Activated CD4-positive, CD25-positive, alpha-beta regulatory T cell treated with anti-CD3 and anti-CD28 coated beads, Interleukin-2, amount 50 U/mL, for 72 hours (primary cell): ENCODE measurements at regions not wholly inside any gene's neighbourhood (a gene's known extent, or its start where the extent isn't known, plus 50 kb on each side); places are given as distances from the start of the nearest gene placed in this dataset.
"Not testable (repeated sequence)": the region's sequence is repeated elsewhere in the genome, so short reads cannot be mapped to it uniquely, and the experiment has no call there.

Experiments
- DNase-seq: peaks from one replicate; pipeline ENCODE4 v3.0.0; 2021

DNA sequence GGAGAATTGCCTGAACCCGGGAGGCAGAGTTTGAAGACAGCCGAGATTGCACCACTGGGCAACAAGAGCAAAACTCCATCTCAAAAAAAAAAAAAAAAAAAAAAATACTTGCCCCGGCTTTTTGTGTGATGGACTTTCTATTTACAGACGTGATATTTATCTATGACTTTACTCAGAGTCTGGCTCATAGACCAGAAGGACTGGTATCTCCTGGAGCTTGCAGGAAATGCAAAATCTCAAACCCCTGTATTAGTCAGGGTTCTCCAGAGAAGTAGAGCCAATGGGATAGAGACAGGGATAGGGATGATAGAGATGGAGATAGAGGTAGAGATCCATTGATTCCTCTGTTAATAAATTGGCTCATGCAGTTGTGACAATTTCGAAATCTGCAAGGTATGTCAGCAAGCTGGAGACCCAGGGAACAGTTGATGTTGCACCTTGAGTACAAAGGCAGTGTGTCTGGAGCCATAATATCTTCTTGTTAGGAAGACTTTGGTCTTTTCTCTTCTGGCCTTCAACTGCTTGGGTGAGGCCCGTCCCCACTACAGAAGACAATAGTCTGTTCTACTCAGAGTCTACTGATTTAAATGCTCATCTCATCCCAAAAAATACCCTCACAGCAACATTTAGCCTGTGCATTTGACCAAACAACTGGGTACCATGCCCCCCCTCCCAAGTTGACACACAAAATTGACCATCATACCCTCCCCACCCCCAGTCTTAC is 195.4 kb upstream of the MSX2 start:
- no peak for DNase-seq

DNA sequence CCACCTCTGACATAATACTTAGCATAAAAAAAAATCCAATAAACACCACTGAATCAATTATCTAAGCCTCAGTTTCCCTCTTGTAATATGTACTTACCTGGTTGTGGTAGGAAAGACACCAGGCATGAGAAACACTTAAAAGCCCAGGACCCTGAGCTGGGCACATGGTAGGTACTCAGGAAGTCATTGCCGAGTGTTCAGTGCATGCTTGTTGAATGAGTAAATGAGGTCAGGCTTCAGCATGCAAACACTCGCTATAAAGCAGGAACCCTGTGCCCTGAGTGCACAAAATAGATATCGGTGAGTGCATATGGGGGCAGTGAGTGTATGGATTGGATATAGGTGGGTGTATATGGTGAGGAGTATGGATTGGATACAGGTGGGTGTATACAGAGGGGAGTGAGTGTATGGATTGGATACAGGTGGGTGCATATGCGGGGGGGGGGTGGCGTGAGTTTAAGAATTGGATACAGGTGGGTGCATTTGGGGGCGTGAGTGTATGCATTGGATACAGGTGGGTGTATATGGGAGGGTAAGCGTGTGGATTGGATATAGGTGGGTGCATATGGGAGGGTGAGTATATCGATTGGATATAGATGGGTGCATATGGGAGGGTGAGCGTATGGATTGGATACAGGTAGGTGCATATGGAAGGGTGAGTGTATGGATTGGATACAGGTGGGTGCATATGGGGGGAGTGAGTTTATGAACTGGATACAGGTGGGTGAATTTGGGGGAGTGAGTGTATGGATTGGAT is 194.3 kb upstream of the MSX2 start:
- DNase-seq: no peak

GRCh38 chr5:174531782-174532191 is 192.6 kb upstream of the MSX2 start:
- no peak for DNase-seq

GRCh38 chr5:174532455-174533453 is 191.6 kb upstream of the MSX2 start:
- DNase-seq: no peak

DNA sequence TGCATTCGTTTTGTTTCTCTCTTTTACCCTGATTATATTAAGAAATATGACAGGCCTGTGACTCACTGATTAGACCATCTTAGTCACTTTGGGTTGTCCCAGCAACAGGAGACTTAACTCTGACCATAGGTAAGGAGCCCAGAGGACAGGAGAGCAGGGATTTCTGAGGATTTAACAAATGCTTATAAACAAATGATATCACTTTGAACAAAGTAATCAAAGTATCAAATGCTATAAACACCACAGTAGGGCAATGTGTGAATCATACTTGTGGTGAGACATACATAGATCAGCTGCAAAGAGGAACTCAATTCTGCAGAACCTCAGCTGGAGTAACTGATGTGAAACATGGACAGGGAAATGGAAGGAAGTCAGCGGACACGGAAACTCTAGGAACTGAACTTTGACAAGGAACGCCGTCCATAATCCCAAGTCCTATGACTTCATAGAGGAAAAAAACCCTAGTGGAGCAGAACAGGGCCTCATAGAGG is 190.6 kb upstream of the MSX2 start:
- no peak for DNase-seq

DNA sequence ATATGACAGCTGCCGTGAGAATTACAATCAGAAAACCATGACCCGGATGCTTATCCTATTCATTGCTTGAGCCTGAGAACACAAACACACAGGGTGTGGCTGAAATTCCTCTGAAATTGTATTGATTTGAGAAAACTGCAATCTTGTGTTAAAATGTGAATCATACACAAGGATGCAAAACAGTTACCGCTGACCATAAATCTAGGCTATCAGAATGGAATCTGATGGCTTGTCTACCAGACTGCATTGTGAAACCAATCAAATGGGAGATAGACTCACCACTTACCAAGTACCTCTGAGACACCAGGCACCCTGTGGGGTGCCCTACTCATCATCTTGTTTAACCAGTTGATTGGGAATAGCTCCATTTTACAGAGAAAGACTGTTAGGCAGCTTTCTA is 188.7 kb upstream of the MSX2 start:
- DNase-seq: no peak

DNA sequence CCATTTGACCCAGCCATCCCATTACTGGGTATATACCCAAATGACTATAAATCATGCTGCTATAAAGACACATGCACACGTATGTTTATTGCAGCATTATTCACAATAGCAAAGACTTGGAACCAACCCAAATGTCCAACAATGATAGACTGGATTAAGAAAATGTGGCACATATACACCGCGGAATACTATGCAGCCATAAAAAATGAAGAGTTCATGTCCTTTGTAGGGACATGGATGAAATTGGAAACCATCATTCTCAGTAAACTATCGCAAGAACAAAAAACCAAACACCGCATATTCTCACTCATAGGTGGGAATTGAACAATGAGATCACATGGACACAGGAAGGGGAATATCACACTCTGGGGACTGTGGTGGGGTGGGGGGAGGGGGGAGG is 184.6 kb upstream of the MSX2 start:
- not testable (repeated sequence) for DNase-seq

GRCh38 chr5:174542037-174542436 is 182.3 kb upstream of the MSX2 start:
- no peak for DNase-seq

GRCh38 chr5:174542471-174542870 is 181.9 kb upstream of the MSX2 start:
- DNase-seq: no peak

DNA sequence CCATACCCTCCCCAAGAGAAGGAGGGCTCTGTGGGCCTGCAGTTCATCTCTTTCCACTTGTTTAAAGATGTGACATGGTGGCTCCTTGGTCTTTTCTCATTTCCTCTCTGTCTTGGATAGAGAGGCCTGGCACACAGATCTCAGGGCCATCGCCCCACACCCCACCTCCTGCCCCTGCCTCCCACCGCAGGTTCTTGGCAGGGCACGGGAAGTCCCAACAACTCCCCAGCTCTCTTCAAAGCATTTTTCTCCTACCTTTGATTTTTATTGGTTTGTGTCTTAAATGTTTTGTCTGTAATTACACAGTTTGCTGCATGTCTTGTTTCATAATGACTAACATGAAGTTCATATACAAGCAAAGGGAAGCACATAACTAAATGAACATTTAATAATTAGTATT is 178.5 kb upstream of the MSX2 start:
- DNase-seq: no peak

DNA sequence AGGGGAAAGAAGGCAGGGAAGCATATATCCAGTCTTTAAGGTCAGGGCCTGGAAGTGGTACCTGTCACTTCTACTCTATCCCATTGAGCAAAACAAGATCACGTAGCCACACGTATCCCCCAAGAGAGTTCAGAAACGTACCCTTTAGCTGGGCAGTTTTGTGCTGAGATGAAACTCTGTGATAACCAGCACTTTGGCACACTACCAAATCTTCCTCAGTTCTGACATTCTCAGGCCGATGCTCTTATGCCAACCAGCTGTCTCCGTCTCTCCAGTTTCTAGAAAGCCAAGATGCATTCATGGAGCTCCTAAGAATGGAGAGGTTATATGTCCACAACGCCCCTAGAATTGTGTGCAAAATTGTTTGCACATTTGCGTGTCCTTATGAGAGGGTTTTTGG is 176.6 kb upstream of the MSX2 start:
- DNase-seq: no peak

- no peak for DNase-seq
These were observed 175.1 kb upstream of the MSX2 start for GRCh38 chr5:174549254-174549653.

DNA sequence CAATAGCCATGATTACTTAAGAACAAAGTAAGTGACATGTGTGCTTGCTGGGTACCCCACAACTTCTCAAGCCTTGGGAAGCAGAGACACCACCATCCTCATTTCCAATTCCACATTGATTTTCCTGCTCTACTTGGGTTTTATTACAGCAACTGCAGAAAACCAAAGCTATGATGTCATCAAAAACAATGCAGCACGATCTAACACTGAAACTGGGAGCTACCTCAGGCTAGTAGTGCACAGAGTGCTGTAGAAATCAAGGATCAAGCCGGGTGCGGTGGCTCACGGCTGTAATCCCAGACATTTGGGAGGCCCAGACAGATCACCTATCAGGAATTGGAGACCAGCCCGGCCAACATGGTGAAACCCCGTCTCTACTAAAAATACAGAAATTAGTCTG is 174.4 kb upstream of the MSX2 start:
- no peak for DNase-seq

DNA sequence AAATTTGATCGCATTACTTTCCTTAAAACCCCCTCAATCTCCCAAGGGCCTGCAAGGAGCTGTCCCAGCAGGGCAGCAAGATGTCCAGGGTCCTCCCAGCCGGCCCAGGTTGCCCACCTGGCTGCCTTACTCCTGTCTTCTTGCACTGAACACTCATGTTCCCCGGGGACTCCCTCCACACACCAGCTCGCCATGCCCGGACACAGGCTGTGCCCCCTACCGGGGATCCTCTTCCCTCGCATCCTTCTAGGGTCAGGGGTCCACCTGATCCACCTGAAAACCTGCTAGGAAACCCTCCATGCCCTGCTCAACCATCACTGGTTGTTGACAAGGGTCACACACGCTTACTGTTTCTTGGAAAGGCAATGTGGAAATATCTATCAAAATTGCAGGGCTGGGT is 172.0 kb upstream of the MSX2 start:
- DNase-seq: no peak

GRCh38 chr5:174553556-174553955 is 170.8 kb upstream of the MSX2 start:
- DNase-seq: no peak

DNA sequence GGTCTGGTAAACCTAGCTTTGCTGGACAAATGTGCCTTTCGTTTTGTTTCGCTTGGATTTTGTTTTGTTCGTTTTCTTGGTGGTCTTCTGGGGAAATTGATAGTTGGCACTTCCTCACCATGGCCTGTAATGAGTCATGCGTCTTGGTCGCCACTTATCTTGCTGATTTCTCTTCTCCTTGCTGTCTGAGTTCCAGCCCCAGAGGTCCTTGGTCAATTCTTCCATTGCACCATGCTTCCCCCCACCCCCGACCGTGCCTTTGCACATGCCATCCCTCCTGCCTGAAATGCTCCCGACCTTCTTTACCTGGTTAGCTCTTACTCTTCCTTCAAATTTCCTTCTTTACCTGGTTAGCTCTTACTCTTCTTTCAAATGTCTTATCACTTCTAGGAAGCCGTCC is 168.7 kb upstream of the MSX2 start:
- no peak for DNase-seq

DNA sequence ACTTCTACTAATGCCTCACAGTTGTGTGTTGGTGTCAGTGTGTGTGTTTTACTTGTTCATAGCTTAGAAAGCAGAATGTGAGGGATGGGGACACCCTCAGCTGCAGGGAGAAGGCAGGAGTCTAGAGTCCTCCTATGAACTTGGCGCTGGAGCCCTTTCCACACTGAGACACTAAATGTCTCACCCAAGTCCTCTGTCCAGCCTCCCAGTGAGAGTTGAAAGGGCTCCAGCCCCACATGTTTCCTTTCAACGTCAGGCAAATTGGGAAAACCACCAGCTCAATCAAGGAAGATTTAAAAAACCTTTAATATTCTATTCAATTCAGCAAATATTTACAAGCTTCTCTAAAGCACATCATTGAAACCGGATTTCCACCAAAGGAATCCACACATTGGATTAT is 167.6 kb upstream of the MSX2 start:
- no peak for DNase-seq

- DNase-seq: no peak
These were observed 166.2 kb upstream of the MSX2 start for GRCh38 chr5:174558190-174558589.

GRCh38 chr5:174559141-174559540 is 165.2 kb upstream of the MSX2 start:
- DNase-seq: no peak

DNA sequence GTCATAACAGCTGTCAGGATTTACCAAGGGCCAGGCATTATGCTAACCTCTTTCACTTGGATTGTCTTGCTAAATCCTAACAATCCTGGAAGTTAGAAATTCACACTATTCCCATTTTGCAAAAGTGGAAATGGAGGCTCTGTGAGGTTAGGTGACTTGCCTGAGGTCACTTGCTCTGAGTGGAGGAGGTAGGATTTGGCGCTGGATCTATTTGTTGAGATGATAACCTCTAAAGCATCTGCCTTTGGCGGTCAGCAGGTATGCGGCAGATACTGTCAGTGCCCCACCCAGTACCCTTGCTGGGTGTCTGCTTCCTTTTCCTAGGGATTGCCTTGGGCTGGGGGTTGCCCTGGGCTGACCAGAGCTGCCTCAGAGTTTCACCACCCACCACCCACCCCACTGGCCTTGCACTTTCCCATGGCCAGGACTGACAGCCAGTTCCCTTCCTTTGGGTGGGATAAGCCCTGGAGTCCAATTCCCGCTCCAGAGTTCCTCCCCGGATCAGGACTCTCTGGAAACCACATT is 164.8 kb upstream of the MSX2 start:
- DNase-seq: no peak

- DNase-seq: no peak
These were observed 163.5 kb upstream of the MSX2 start for GRCh38 chr5:174560861-174561260.

GRCh38 chr5:174563040-174563439 is 161.3 kb upstream of the MSX2 start:
- DNase-seq: not testable (repeated sequence)

GRCh38 chr5:174563899-174564298 is 160.5 kb upstream of the MSX2 start:
- DNase-seq: no peak
